A549 (cell line): ENCODE measurements at regions not wholly inside any gene's neighbourhood (a gene's known extent, or its start where the extent isn't known, plus 50 kb on each side); places are given as distances from the start of the nearest gene placed in this dataset.

Source experiments
- ATAC-seq, 2 experiments: fragments of 200-7000 bp in 1 of 2; fragments of >200 bp in 1 of 2; cut with Nextera tagmentation in 1 of 2; cut with Tn5 transposase in 1 of 2; 3 replicates each; pipeline versions ENCODE4 v1.8.0 to v1.9.1; 2018 to 2020; ENCODE audit warnings: mild to moderate bottlenecking in 1 of 2, moderate library complexity in 1 of 2
- CTCF ChIA-PET: fragments of 300-600 bp; sonication (Branson Sonifier 250); formaldehyde crosslinking; extraction: SDS; loops from one replicate; lab custom pipeline; 2021; ENCODE audit warnings: antibody characterized with exemption, inconsistent platforms; lab: Yijun Ruan, JAX
- POLR2A ChIA-PET: fragments of 350-600 bp; formaldehyde crosslinking; extraction: SDS; loops from one replicate; lab custom pipeline; 2021; ENCODE audit warnings: antibody characterized with exemption, inconsistent platforms; lab: Yijun Ruan, JAX
- DNase-seq, 2 experiments: peaks; one replicate each; pipeline versions ENCODE4 v3.0.0 to v3.0.0-alpha.2; 2011 to 2016; ENCODE audit warnings: low read depth in 1 of 2, low spot score in 1 of 2
- FAIRE-seq: peaks from 2 replicates; lab custom pipeline; 2011; peaks lifted over from hg19 to GRCh38; lab: Jason Lieb, UNC
- H3K27ac ChIP-seq, 2 experiments: fragments of >200 bp; sonication (Bioruptor Twin); formaldehyde crosslinking; 3 replicates each; pipeline ENCODE4 v1.5.1; 2016 to 2017
- H3K4me1 ChIP-seq: fragments of >200 bp; sonication (Bioruptor Twin); formaldehyde crosslinking; 3 replicates; pipeline ENCODE4 v1.6.1; 2016
- H3K4me2 ChIP-seq: fragments of >200 bp; sonication (Bioruptor Twin); formaldehyde crosslinking; 3 replicates; pipeline ENCODE4 v1.6.1; 2016
- H3K4me3 ChIP-seq: fragments of >200 bp; sonication (Bioruptor Twin); formaldehyde crosslinking; 3 replicates; pipeline ENCODE4 v1.5.1; 2016
- H3K9me3 ChIP-seq: fragments of >200 bp; sonication (Bioruptor Twin); formaldehyde crosslinking; 3 replicates; pipeline ENCODE4 v1.6.1; 2016
- CBX2 ChIP-seq: fragments of 200-600 bp; sonication (generic); IDR thresholded peaks from 2 replicates; pipeline ENCODE4 v1.6.1; 2016; ENCODE audit warnings: low read depth, mild to moderate bottlenecking, borderline replicate concordance
- CBX8 ChIP-seq: fragments of 200-600 bp; sonication (generic); IDR thresholded peaks from 2 replicates; pipeline ENCODE4 v1.6.1; 2016
- EHF ChIP-seq: fragments of 250-450 bp; sonication (Bioruptor Pico); IDR thresholded peaks from 2 replicates; pipeline ENCODE4 v1.5.0; 2020; ENCODE audit warnings: mild to moderate bottlenecking
- EP300 ChIP-seq, 2 experiments: fragments of >200 bp; sonication (Bioruptor Twin); formaldehyde crosslinking; IDR thresholded peaks; 2 replicates in 1 of 2; 3 replicates in 1 of 2; pipeline ENCODE4 v1.6.1; 2016 to 2017
- GATA3 ChIP-seq: IDR thresholded peaks from 2 replicates; pipeline ENCODE4 v1.6.1; 2012; ENCODE audit warnings: borderline replicate concordance
- MAZ ChIP-seq: fragments of 150-350 bp; IDR thresholded peaks from 2 replicates; pipeline ENCODE4 v1.6.1; 2014; ENCODE audit warnings: antibody characterized with exemption, low read depth, low read length, borderline replicate concordance
- POLR2AphosphoS2 ChIP-seq: conservative IDR thresholded peaks from 2 replicates; pipeline ENCODE4 v1.6.1; 2012; ENCODE audit warnings: low read length, improper control_type of control experiment, inconsistent platforms
- RAD21 ChIP-seq, 2 experiments: fragments of >200 bp in 1 of 2; sonication (Bioruptor Twin) in 1 of 2; formaldehyde crosslinking in 1 of 2; IDR thresholded peaks in 1 of 2; conservative IDR thresholded peaks in 1 of 2; 2 replicates in 1 of 2; 3 replicates in 1 of 2; pipeline ENCODE4 v1.6.1; 2012 to 2018; ENCODE audit warnings: inconsistent platforms in 1 of 2
- RARB ChIP-seq: fragments of 250-450 bp; sonication (Bioruptor Pico); IDR thresholded peaks from 2 replicates; pipeline ENCODE4 v1.8.0; 2021; ENCODE audit warnings: mild to moderate bottlenecking, moderate library complexity
- SREBF2 ChIP-seq: fragments of 450-650 bp; IDR thresholded peaks from 2 replicates; pipeline ENCODE4 v1.6.1; 2014; ENCODE audit warnings: mild to moderate bottlenecking, moderate library complexity
- TFCP2L1 ChIP-seq: fragments of 250-450 bp; sonication (Bioruptor Pico); IDR thresholded peaks from 2 replicates; pipeline ENCODE4 v1.5.0; 2021; ENCODE audit warnings: mild to moderate bottlenecking
- TP53 ChIP-seq: fragments of 250-450 bp; sonication (Bioruptor Pico); IDR thresholded peaks from 2 replicates; pipeline ENCODE4 v1.5.0; 2021; ENCODE audit warnings: mild to moderate bottlenecking, moderate library complexity
- ZC3H11A ChIP-seq: fragments of 450-650 bp; IDR thresholded peaks from 2 replicates; pipeline ENCODE4 v1.6.1; 2014; ENCODE audit warnings: antibody characterized with exemption, mild to moderate bottlenecking
- WGBS: methylation state at CpG from one replicate; pipeline ENCODE4 v1.1.6; 2017; ENCODE audit errors: missing lambda C conversion rate; 5-methylcytosine and 5-hydroxymethylcytosine counted together
- TF ChIP-seq, protein P1 (sequence below): IDR thresholded peaks from 2 replicates; pipeline ENCODE4 v1.6.1; 2012
- TF ChIP-seq, protein P2 (sequence below): fragments of 200-600 bp; sonication (generic); IDR thresholded peaks from 2 replicates; pipeline ENCODE4 v1.6.1; 2016; ENCODE audit warnings: antibody characterized with exemption, mild to moderate bottlenecking, moderate library complexity
- TF ChIP-seq, protein P3 (sequence below): fragments of >200 bp; sonication (Bioruptor Twin); formaldehyde crosslinking; IDR thresholded peaks from 3 replicates; pipeline ENCODE4 v1.6.1; 2016
- TF ChIP-seq, protein P4 (sequence below): fragments of 250-450 bp; sonication (Bioruptor Pico); IDR thresholded peaks from 2 replicates; pipeline ENCODE4 v1.5.0; 2020; ENCODE audit warnings: low read depth, mild to moderate bottlenecking, moderate library complexity
- TF ChIP-seq, protein P5 (sequence below): fragments of 250-450 bp; sonication (Bioruptor Pico); IDR thresholded peaks from 2 replicates; pipeline ENCODE4 v1.5.0; 2021; ENCODE audit warnings: mild to moderate bottlenecking, moderate library complexity, borderline replicate concordance

DNA sequence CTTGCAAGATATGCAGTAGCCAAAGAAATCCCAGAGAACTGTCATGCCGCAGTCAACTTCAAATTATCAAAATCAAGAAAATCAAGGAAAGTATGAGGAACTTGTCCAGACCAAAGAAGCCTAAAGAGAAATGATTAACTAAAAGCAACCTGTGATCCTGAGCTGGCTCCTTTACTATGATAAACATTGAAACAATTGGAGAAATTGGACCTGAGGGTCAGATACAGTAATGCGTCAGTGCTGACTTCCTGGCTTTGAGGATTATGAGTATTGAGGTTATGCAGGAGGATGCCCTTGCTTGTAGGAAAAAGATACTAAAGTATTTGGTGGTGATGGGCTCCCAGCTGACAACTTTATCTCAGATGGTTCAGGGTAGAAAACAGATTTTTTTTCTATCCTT lies 324.7 kb upstream of the AKR1E2 start:
- CTCF ChIA-PET, result interaction anchor here (1.6 kb wide), 1 partner anchor 19 kb away, joined by 7 read pairs; no protein-coding TSS in a partner anchor
- TF ChIP-seq SREBF2, result no peak
- TF ChIP-seq RARB (CRISPR knock-in tag), result no peak
- TF ChIP-seq, protein P1, sequence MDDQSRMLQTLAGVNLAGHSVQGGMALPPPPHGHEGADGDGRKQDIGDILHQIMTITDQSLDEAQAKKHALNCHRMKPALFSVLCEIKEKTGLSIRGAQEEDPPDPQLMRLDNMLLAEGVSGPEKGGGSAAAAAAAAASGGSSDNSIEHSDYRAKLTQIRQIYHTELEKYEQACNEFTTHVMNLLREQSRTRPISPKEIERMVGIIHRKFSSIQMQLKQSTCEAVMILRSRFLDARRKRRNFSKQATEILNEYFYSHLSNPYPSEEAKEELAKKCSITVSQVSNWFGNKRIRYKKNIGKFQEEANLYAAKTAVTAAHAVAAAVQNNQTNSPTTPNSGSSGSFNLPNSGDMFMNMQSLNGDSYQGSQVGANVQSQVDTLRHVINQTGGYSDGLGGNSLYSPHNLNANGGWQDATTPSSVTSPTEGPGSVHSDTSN, result no peak
- TF ChIP-seq, protein P2, sequence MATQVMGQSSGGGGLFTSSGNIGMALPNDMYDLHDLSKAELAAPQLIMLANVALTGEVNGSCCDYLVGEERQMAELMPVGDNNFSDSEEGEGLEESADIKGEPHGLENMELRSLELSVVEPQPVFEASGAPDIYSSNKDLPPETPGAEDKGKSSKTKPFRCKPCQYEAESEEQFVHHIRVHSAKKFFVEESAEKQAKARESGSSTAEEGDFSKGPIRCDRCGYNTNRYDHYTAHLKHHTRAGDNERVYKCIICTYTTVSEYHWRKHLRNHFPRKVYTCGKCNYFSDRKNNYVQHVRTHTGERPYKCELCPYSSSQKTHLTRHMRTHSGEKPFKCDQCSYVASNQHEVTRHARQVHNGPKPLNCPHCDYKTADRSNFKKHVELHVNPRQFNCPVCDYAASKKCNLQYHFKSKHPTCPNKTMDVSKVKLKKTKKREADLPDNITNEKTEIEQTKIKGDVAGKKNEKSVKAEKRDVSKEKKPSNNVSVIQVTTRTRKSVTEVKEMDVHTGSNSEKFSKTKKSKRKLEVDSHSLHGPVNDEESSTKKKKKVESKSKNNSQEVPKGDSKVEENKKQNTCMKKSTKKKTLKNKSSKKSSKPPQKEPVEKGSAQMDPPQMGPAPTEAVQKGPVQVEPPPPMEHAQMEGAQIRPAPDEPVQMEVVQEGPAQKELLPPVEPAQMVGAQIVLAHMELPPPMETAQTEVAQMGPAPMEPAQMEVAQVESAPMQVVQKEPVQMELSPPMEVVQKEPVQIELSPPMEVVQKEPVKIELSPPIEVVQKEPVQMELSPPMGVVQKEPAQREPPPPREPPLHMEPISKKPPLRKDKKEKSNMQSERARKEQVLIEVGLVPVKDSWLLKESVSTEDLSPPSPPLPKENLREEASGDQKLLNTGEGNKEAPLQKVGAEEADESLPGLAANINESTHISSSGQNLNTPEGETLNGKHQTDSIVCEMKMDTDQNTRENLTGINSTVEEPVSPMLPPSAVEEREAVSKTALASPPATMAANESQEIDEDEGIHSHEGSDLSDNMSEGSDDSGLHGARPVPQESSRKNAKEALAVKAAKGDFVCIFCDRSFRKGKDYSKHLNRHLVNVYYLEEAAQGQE, result no peak
- no peak for TF ChIP-seq ZC3H11A
- no peak for TF ChIP-seq EHF (CRISPR knock-in tag)
- TF ChIP-seq, protein P3, sequence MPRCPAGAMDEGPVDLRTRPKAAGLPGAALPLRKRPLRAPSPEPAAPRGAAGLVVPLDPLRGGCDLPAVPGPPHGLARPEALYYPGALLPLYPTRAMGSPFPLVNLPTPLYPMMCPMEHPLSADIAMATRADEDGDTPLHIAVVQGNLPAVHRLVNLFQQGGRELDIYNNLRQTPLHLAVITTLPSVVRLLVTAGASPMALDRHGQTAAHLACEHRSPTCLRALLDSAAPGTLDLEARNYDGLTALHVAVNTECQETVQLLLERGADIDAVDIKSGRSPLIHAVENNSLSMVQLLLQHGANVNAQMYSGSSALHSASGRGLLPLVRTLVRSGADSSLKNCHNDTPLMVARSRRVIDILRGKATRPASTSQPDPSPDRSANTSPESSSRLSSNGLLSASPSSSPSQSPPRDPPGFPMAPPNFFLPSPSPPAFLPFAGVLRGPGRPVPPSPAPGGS, result no peak
- H3K4me2 ChIP-seq, result peak overlapping the region; percentile 19; the same call in 1 of the 3 replicates
- WGBS, result 68% methylated on average over 2 of the region's 2 CpGs
- no peaks in the 10 kb centered on the region for H3K9me3 ChIP-seq
- ATAC-seq (peak in 1 of 2 experiments; percentile 46; a peak in 3 of 6 replicates), DNase-seq (peak in 1 of 2 experiments; percentile 41), FAIRE-seq (no peak)
- H3K4me3 ChIP-seq, result no peak overlapping the region
- no peak overlapping the region; a peak in 1 of 6 replicates for H3K27ac ChIP-seq
- POLR2A ChIA-PET, result no interaction called here
- H3K4me1 ChIP-seq, result peaks cover 5% of the 10 kb centered on the region; the same call in 1 of the 3 replicates

DNA sequence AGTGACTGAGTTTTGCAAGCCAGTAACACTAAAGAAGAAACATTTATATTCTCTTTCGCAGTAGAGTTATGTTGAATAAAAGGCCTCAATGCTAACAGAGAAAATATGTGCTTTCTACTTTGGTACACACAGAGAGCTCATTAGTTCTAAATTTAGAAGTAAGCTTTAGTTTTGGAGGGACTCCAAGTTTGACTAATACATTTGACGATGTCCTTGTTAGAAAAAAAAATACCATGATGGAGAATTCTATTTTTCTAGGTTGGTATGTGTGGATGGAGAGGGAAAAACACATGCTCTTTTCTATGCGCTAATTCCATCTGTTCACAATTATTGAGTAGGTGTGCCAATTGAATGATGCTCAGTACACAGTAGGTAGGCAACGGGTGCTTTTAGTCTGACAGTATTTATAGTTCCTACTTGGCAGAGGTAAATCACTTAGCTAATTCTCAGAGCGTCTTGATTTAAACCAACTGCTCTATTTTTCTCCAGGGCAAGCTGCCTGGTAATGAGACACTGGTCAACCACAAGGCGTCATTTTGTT lies 327.2 kb upstream of the AKR1E2 start:
- Histone ChIP-seq H3K4me1 (peaks cover 5% of the 10 kb centered on the region; the same call in 1 of the 3 replicates), H3K4me3 (no peak overlapping the region), H3K27ac (no peak overlapping the region), H3K9me3 (no peaks in the 10 kb centered on the region), H3K4me2 (no peak overlapping the region)
- WGBS, result 72% methylated on average over 6 of the region's 6 CpGs
- TF ChIP-seq CBX2 (no peak), CBX8 (no peak), POLR2AphosphoS2 (no peak), RAD21 (conservative IDR thresholded peaks at IDR 0.05 in 1 of 2, IDR thresholded peaks at IDR 0.05 in 1 of 2) (no peak), MAZ (no peak), TFCP2L1 (CRISPR knock-in tag) (no peak), EP300 (IDR thresholded peaks at IDR 0.05) (no peak), GATA3 (no peak), TP53 (CRISPR knock-in tag) (no peak)
- TF ChIP-seq, protein P4, sequence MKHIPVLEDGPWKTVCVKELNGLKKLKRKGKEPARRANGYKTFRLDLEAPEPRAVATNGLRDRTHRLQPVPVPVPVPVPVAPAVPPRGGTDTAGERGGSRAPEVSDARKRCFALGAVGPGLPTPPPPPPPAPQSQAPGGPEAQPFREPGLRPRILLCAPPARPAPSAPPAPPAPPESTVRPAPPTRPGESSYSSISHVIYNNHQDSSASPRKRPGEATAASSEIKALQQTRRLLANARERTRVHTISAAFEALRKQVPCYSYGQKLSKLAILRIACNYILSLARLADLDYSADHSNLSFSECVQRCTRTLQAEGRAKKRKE (CRISPR knock-in tag), result no peak
- TF ChIP-seq, protein P5, sequence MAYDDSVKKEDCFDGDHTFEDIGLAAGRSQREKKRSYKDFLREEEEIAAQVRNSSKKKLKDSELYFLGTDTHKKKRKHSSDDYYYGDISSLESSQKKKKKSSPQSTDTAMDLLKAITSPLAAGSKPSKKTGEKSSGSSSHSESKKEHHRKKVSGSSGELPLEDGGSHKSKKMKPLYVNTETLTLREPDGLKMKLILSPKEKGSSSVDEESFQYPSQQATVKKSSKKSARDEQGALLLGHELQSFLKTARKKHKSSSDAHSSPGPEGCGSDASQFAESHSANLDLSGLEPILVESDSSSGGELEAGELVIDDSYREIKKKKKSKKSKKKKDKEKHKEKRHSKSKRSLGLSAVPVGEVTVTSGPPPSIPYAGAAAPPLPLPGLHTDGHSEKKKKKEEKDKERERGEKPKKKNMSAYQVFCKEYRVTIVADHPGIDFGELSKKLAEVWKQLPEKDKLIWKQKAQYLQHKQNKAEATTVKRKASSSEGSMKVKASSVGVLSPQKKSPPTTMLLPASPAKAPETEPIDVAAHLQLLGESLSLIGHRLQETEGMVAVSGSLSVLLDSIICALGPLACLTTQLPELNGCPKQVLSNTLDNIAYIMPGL (CRISPR knock-in tag), result no peak
- TF ChIP-seq, protein P3, result no peak
- ATAC-seq (no peak), DNase-seq (no peak), FAIRE-seq (no peak)
- CTCF ChIA-PET, result interaction anchor here (1.0 kb wide), 1 partner anchor 14 kb away, joined by 3 read pairs; no protein-coding TSS in a partner anchor
- POLR2A ChIA-PET, result no interaction called here
